Psoas muscle (tissue), 7 donors: ENCODE measurements at regions not wholly inside any gene's neighbourhood (a gene's known extent, or its start where the extent isn't known, plus 50 kb on each side); places are given as distances from the start of the nearest gene placed in this dataset.
A peak's percentile ranks its signal among the peaks of the same experiment; 100 is the strongest.

Experiments used
- ATAC-seq, 4 donors: fragments of 200-7000 bp; cut with Tn5 transposase; one replicate each; pipeline ENCODE4 v1.9.1; 2020; ENCODE audit warnings: moderate library complexity in 3 of 4, mild to moderate bottlenecking in 2 of 4
- DNase-seq, 2 donors: peaks; one replicate each; pipeline ENCODE4 v3.0.0-alpha.2; 2020
- H3K27ac ChIP-seq: fragments of 200-600 bp; one replicate; pipeline ENCODE4 v1.8.0; 2022
- H3K27me3 ChIP-seq, 3 donors: fragments of 200-600 bp in 1 of 3; one replicate each; pipeline versions ENCODE4 v1.6.1 to v1.8.0; 2013 to 2022; ENCODE audit warnings: low read length in 2 of 3, mild to moderate bottlenecking in 2 of 3, moderate library complexity in 1 of 3; ENCODE audit not compliant: insufficient read depth in 3 of 3
- H3K36me3 ChIP-seq, 2 donors: fragments of 200-600 bp in 1 of 2; one replicate each; pipeline versions ENCODE4 v1.6.1 to v1.8.0; 2013 to 2022; ENCODE audit warnings: low read depth in 1 of 2, mild to moderate bottlenecking in 1 of 2, moderate library complexity in 1 of 2; ENCODE audit not compliant: insufficient read depth in 1 of 2
- H3K4me1 ChIP-seq: fragments of 200-600 bp; one replicate; pipeline ENCODE4 v1.8.0; 2022
- H3K4me3 ChIP-seq: fragments of 200-600 bp; one replicate; pipeline ENCODE4 v1.8.0; 2022; ENCODE audit warnings: mild to moderate bottlenecking
- H3K9me3 ChIP-seq: fragments of 200-600 bp; one replicate; pipeline ENCODE4 v1.8.0; 2022
- WGBS, 3 donors: extraction: QIAGEN DNeasy Blood & Tissue Kit; methylation state at CpG; one replicate each; pipeline versions ENCODE4 v1.1.6 to v1.1.7; 2013; 5-methylcytosine and 5-hydroxymethylcytosine counted together
- intact Hi-C, 2 donors: fragments of 100-400 bp; cut with DNase I; formaldehyde crosslinking; loops; one replicate each; pipeline versions ENCODE4 v1.11.0 to v1.14.2; 2022
- TF ChIP-seq, protein P1 (sequence below): fragments of 200-600 bp; IDR thresholded peaks from one replicate; pipeline ENCODE4 v1.8.0; 2022; ENCODE audit warnings: antibody characterized with exemption
- donor health status: healthy with polysubstance abuse.
- donor health status: DM: no; HTN: no; CAD: no; lungs with moderate emphysema.
- donor health status: Bipolar disorder and iron deficiency.
- donor health status: healthy.
- donor health status: DM: yes; HTN: yes; CAD: no.
- donor health status: DM: no; HTN: no; CAD: no.
- donor health status: DM: yes; HTN: yes; CAD: no.

DNA sequence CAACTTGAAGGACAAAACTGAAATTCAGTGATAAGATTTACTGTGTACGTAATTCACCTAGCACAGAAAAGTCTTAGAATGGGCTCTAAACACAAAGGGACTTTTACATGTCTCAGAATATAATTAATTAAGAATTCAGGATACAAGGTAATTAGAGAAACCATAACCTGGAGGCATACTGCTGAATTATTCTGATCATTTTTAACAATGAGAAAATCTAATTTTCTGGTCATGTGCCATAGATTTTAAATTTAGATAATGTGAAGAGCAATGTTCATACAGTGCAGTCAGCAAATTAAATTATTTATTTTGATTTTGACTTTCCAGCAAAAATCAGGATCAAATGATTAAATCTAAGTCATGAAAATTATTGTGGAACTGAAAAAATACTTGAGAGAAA lies 67.0 kb upstream of the MTNR1B start:
- intact Hi-C loops = no loop called here
- H3K9me3 ChIP-seq = no peaks in the 10 kb centered on the region
- TF ChIP-seq, protein P1, sequence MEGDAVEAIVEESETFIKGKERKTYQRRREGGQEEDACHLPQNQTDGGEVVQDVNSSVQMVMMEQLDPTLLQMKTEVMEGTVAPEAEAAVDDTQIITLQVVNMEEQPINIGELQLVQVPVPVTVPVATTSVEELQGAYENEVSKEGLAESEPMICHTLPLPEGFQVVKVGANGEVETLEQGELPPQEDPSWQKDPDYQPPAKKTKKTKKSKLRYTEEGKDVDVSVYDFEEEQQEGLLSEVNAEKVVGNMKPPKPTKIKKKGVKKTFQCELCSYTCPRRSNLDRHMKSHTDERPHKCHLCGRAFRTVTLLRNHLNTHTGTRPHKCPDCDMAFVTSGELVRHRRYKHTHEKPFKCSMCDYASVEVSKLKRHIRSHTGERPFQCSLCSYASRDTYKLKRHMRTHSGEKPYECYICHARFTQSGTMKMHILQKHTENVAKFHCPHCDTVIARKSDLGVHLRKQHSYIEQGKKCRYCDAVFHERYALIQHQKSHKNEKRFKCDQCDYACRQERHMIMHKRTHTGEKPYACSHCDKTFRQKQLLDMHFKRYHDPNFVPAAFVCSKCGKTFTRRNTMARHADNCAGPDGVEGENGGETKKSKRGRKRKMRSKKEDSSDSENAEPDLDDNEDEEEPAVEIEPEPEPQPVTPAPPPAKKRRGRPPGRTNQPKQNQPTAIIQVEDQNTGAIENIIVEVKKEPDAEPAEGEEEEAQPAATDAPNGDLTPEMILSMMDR = no peak

DNA sequence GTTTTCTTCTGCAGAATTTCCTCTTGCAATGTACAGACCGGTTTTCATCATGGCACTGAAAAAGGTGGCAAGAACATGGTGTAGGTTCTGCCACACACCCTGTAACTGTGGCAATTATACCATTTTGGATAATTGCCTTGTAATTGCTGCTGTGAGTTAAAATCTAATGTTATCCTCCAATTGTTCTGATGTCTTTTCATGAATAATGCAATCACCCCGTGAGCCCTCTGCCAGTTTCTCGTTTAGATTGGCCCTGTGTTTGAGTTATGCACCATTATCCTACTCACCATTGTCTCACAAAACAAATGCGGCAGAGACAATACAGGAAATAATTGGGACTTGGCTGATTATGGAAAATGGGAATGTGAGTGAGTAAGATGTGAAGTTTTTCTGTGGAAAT lies 61.8 kb upstream of the MTNR1B start:
- H3K9me3 ChIP-seq = no peaks in the 10 kb centered on the region
- DNase-seq (no peak), ATAC-seq (no peak)
- H3K27ac ChIP-seq = no peak overlapping the region
- no peaks in the 10 kb centered on the region for H3K4me1 ChIP-seq
- no peak overlapping the region for H3K4me3 ChIP-seq
- WGBS, 3 donors = 62 to 67% (median 67%) methylated on average over 4 of the region's 4 CpGs
- H3K27me3 ChIP-seq = peaks cover 0 to 4% (median 0%) of the 10 kb centered on the region in 3 donors
- no peaks in the 10 kb centered on the region for H3K36me3 ChIP-seq
- TF ChIP-seq, protein P1 = no peak
- intact Hi-C loops = no loop called here

More for the DNA sequence above, 67.0 kb upstream of the MTNR1B start:
- H3K4me1 ChIP-seq = no peaks in the 10 kb centered on the region
- H3K27me3 ChIP-seq = peaks cover 0 to 2% (median 0%) of the 10 kb centered on the region in 3 donors
- no peaks in the 10 kb centered on the region for H3K36me3 ChIP-seq
- 76 to 91% (median 81%) methylated on average over 1 of the region's 1 CpG for WGBS, 3 donors
- no peak overlapping the region for H3K4me3 ChIP-seq
- DNase-seq (no peak), ATAC-seq (no peak)
- H3K27ac ChIP-seq = no peak overlapping the region

DNA sequence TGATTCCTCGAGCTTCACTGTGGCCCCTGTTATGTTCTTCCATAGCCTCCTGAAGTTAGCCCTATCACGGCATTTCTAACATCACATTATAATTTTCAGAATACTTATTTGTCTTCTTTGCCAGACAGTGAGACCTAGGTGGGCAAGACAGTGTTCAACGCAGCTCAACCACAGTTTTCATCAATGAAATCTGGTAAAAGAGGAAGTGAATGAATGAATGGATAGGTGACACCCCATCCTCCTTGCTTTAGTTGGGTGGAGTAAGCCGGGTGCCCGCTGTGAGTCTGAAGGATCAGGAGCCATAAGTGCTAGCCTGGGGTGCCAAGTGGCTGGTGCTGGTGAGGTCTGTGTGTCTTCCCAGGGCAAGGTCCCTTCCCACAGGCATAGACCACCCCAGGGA lies 60.2 kb upstream of the MTNR1B start:
- ATAC-seq = no peak
- Histone ChIP-seq H3K4me1 (no peaks in the 10 kb centered on the region), H3K36me3 (no peaks in the 10 kb centered on the region), H3K4me3 (no peak overlapping the region), H3K27me3 (peaks cover 0 to 4% (median 0%) of the 10 kb centered on the region in 3 donors), H3K9me3 (no peaks in the 10 kb centered on the region), H3K27ac (no peak overlapping the region)
- no peak for DNase-seq
- TF ChIP-seq, protein P1 = no peak
- intact Hi-C loops = no loop called here
- WGBS, 3 donors = 87 to 92% (median 92%) methylated on average over 5 of the region's 5 CpGs

DNA sequence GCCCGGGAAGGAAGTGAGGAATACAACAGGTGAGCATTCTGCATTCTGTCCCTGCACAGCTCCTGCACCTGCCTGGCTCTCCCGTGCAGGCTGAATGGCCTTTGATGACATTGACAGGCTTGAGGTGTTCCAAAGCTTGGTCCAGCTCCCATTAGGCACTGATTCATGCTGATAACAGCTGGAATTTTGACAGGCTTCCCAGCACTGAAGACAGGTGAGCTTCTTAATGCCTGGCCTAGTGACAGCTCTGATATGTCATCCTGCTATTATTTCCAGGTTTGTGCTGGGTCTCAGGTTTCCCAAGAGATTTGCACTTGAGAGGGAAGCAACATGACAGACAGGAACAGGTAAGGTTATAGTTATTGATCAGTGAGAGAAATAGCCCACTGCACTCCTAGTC lies 58.0 kb upstream of the MTNR1B start:
- no peaks in the 10 kb centered on the region for H3K9me3 ChIP-seq
- H3K36me3 ChIP-seq = no peaks in the 10 kb centered on the region
- TF ChIP-seq, protein P1 = no peak
- H3K27ac ChIP-seq = no peak overlapping the region
- DNase-seq = no peak
- no peaks in the 10 kb centered on the region for H3K4me1 ChIP-seq
- intact Hi-C loops = no loop called here
- H3K4me3 ChIP-seq = no peak overlapping the region
- 38 to 69% (median 53%) methylated on average over 2 of the region's 2 CpGs for WGBS, 3 donors
- peaks cover 0 to 6% (median 0%) of the 10 kb centered on the region in 3 donors for H3K27me3 ChIP-seq
- no peak for ATAC-seq

DNA sequence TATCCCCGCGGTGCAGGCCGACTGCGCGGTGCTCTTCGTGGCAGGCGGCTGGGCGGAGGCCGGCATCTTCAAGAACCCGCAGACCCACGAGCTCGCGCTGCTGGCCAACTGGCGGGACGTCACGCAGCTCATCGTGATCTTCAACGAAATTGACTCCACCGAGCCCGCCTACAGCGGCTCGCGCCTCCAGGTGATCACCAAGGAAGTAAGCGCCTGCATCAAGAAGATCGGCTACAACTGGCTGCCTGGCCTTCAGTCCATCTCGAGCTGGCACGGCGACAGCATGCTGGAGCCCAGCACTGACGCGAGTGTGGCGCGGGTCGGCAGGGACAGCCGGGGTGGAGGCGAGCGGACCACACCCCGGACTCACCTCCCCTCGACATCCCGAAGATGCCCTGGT lies 53.9 kb upstream of the MTNR1B start:
- H3K27ac ChIP-seq = no peak overlapping the region
- H3K9me3 ChIP-seq = no peaks in the 10 kb centered on the region
- no peaks in the 10 kb centered on the region for H3K36me3 ChIP-seq
- peak in 1 of 2 donors; percentile 48 for DNase-seq
- no peak overlapping the region for H3K4me3 ChIP-seq
- 95 to 97% (median 97%) methylated on average over 39 of the region's 39 CpGs for WGBS, 3 donors
- peaks cover 0 to 6% (median 0%) of the 10 kb centered on the region in 3 donors for H3K27me3 ChIP-seq
- intact Hi-C loops = no loop called here
- TF ChIP-seq, protein P1 = no peak
- no peaks in the 10 kb centered on the region for H3K4me1 ChIP-seq
- no peak for ATAC-seq
